ENCODE measurements at regions not wholly inside any gene's neighbourhood (a gene's known extent, or its start where the extent isn't known, plus 50 kb on each side); places are given as distances from the start of the nearest gene placed in this dataset.

- no peaks in the 10 kb centered on the region for H3K9me2 ChIP-seq
- CTCF ChIA-PET: interaction anchor here (1.7 to 1.8 kb wide), 2 partner anchors 63 to 125 kb away, joined by 3 read pairs; no protein-coding TSS in a partner anchor
- WGBS (ENCODE audit: low lambda C conversion rate): 66% methylated on average over 21 of the region's 36 CpGs
- H3K27ac ChIP-seq (ENCODE audit: low read depth in 2 of 2, low read length in 1 of 2): no peak overlapping the region
- POLR2A ChIA-PET: no interaction called here
- no peak overlapping the region for H3K9ac ChIP-seq
- no peaks in the 10 kb centered on the region for H3K9me3 ChIP-seq
- no peaks in the 10 kb centered on the region for H3F3A ChIP-seq (replicated peaks; ENCODE audit: insufficient read depth)
- TF ChIP-seq, protein P1, sequence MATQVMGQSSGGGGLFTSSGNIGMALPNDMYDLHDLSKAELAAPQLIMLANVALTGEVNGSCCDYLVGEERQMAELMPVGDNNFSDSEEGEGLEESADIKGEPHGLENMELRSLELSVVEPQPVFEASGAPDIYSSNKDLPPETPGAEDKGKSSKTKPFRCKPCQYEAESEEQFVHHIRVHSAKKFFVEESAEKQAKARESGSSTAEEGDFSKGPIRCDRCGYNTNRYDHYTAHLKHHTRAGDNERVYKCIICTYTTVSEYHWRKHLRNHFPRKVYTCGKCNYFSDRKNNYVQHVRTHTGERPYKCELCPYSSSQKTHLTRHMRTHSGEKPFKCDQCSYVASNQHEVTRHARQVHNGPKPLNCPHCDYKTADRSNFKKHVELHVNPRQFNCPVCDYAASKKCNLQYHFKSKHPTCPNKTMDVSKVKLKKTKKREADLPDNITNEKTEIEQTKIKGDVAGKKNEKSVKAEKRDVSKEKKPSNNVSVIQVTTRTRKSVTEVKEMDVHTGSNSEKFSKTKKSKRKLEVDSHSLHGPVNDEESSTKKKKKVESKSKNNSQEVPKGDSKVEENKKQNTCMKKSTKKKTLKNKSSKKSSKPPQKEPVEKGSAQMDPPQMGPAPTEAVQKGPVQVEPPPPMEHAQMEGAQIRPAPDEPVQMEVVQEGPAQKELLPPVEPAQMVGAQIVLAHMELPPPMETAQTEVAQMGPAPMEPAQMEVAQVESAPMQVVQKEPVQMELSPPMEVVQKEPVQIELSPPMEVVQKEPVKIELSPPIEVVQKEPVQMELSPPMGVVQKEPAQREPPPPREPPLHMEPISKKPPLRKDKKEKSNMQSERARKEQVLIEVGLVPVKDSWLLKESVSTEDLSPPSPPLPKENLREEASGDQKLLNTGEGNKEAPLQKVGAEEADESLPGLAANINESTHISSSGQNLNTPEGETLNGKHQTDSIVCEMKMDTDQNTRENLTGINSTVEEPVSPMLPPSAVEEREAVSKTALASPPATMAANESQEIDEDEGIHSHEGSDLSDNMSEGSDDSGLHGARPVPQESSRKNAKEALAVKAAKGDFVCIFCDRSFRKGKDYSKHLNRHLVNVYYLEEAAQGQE (IDR thresholded peaks at IDR 0.05; ENCODE audit: low read depth, low read length): no peak
- TF ChIP-seq RCOR1 (IDR thresholded peaks at IDR 0.05; ENCODE audit: low read length): no peak
- no peak for TF ChIP-seq MAX (IDR thresholded peaks at IDR 0.05; ENCODE audit: low read depth)
- TF ChIP-seq GABPA (IDR thresholded peaks at IDR 0.05; ENCODE audit: low read depth): no peak
- TF ChIP-seq ZBTB33 (IDR thresholded peaks at IDR 0.05; ENCODE audit: borderline replicate concordance, low read depth): no peak
- no peak for TF ChIP-seq SIN3A (IDR thresholded peaks at IDR 0.05; ENCODE audit: borderline replicate concordance, low read depth, low read length)
- no peaks in the 10 kb centered on the region for H3K79me2 ChIP-seq (ENCODE audit: insufficient read depth)
- H3K4me2 ChIP-seq: no peak overlapping the region
- H3K36me3 ChIP-seq (replicated peaks in 1 of 2; ENCODE audit: control insufficient read depth in 1 of 2, insufficient read depth in 2 of 2, low read length in 1 of 2): no peaks in the 10 kb centered on the region
- no peak overlapping the region for H2AFZ ChIP-seq (ENCODE audit: low read depth)
- no peaks in the 10 kb centered on the region for H3K27me3 ChIP-seq (ENCODE audit: insufficient read depth)
- DNase-seq: no peak
- peaks cover 0 to 19% of the 10 kb centered on the region in 2 experiments; a peak in 2 of 4 replicates for H3K4me1 ChIP-seq (ENCODE audit: control insufficient read depth in 1 of 2, insufficient read depth in 2 of 2, low read depth in 1 of 2, low read length in 1 of 2)
- no peaks in the 10 kb centered on the region for H4K20me1 ChIP-seq (ENCODE audit: insufficient read depth)
- H3K4me3 ChIP-seq (ENCODE audit: low read depth in 2 of 2, low read length in 1 of 2): no peak overlapping the region
These were observed 146.7 kb downstream of the CTTN start for GRCh38 chr11:70544774-70545609.

GRCh38 chr11:70545610-70545912 lies 147.2 kb downstream of the CTTN start:
- H3K36me3 ChIP-seq (replicated peaks in 1 of 2; ENCODE audit: control insufficient read depth in 1 of 2, insufficient read depth in 2 of 2, low read length in 1 of 2): no peaks in the 10 kb centered on the region
- DNase-seq: no peak
- no peak overlapping the region for H3K27ac ChIP-seq (ENCODE audit: low read depth in 2 of 2, low read length in 1 of 2)
- ChIA-PET POLR2A (no interaction called here), CTCF (interaction anchor here (1.0 to 1.8 kb wide), 4 partner anchors 63 to 226 kb away, joined by 3 to 4 read pairs (median 4); no protein-coding TSS in a partner anchor)
- no peak overlapping the region for H3K4me2 ChIP-seq
- H3K79me2 ChIP-seq (ENCODE audit: insufficient read depth): no peaks in the 10 kb centered on the region
- H3K9me2 ChIP-seq: no peaks in the 10 kb centered on the region
- H3K27me3 ChIP-seq (ENCODE audit: insufficient read depth): no peaks in the 10 kb centered on the region
- H3K9ac ChIP-seq: no peak overlapping the region
- no peaks in the 10 kb centered on the region for H4K20me1 ChIP-seq (ENCODE audit: insufficient read depth)
- H2AFZ ChIP-seq (ENCODE audit: low read depth): no peak overlapping the region
- no peaks in the 10 kb centered on the region for H3K9me3 ChIP-seq
- H3F3A ChIP-seq (replicated peaks; ENCODE audit: insufficient read depth): no peaks in the 10 kb centered on the region
- H3K4me1 ChIP-seq (ENCODE audit: control insufficient read depth in 1 of 2, insufficient read depth in 2 of 2, low read depth in 1 of 2, low read length in 1 of 2): peaks cover 0 to 19% of the 10 kb centered on the region in 2 experiments; a peak in 2 of 4 replicates
- whole genome bisulfite sequencing (ENCODE audit: low lambda C conversion rate): 68% methylated on average over 5 of the region's 5 CpGs
- H3K4me3 ChIP-seq (ENCODE audit: low read depth in 2 of 2, low read length in 1 of 2): no peak overlapping the region
- TF ChIP-seq NFIC (IDR thresholded peaks at IDR 0.05; ENCODE audit: borderline replicate concordance): no peak
- no peak for TF ChIP-seq MAX (IDR thresholded peaks at IDR 0.05; ENCODE audit: low read depth)
- TF ChIP-seq, protein P2, sequence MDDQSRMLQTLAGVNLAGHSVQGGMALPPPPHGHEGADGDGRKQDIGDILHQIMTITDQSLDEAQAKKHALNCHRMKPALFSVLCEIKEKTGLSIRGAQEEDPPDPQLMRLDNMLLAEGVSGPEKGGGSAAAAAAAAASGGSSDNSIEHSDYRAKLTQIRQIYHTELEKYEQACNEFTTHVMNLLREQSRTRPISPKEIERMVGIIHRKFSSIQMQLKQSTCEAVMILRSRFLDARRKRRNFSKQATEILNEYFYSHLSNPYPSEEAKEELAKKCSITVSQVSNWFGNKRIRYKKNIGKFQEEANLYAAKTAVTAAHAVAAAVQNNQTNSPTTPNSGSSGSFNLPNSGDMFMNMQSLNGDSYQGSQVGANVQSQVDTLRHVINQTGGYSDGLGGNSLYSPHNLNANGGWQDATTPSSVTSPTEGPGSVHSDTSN (IDR thresholded peaks at IDR 0.05): no peak
- no peak for TF ChIP-seq ELF1 (IDR thresholded peaks at IDR 0.05)
- TF ChIP-seq MEF2A (IDR thresholded peaks at IDR 0.05; ENCODE audit: borderline replicate concordance, low read depth): no peak
- no peak for TF ChIP-seq RXRA (IDR thresholded peaks at IDR 0.05; ENCODE audit: borderline replicate concordance, low read depth)
- TF ChIP-seq EP300 (IDR thresholded peaks at IDR 0.05; ENCODE audit: borderline replicate concordance in 1 of 2, low read depth in 1 of 2, low read length in 1 of 2): no peak
- no peak for TF ChIP-seq EZH2phosphoT487 (IDR thresholded peaks at IDR 0.05; ENCODE audit: borderline replicate concordance, low read depth)
- TF ChIP-seq MXI1 (IDR thresholded peaks at IDR 0.05; ENCODE audit: low read depth, low read length): no peak
- TF ChIP-seq SIN3A (IDR thresholded peaks at IDR 0.05; ENCODE audit: borderline replicate concordance, low read depth, low read length): no peak
- no peak for TF ChIP-seq POLR2AphosphoS5 (IDR thresholded peaks at IDR 0.05; ENCODE audit: low read depth, low read length)
- no peak for TF ChIP-seq SMC3 (IDR thresholded peaks at IDR 0.05; ENCODE audit: low read depth, low read length)
- no peak for TF ChIP-seq JUND (IDR thresholded peaks at IDR 0.05)

Measured in SK-N-SH (cell line).